Spleen (tissue), 7 donors: ENCODE measurements at regions not wholly inside any gene's neighbourhood (a gene's known extent, or its start where the extent isn't known, plus 50 kb on each side); places are given as distances from the start of the nearest gene placed in this dataset.

Source experiments
- CTCF ChIP-seq, 11 experiments: fragments of 200-600 bp in 7 of 11; fragments of 450-650 bp in 4 of 11; sonication (generic) in 4 of 11; IDR thresholded peaks in 8 of 11; conservative IDR thresholded peaks in 3 of 11; 1 replicate in 7 of 11; 2 replicates in 4 of 11; pipeline versions ENCODE4 v1.4.0 to v1.8.0; 2016 to 2021; ENCODE audit warnings: antibody characterized with exemption in 11 of 11, inconsistent platforms in 4 of 11, mild to moderate bottlenecking in 1 of 11
- POLR2A ChIP-seq, 3 donors: fragments of 450-650 bp; IDR thresholded peaks; one replicate each; pipeline ENCODE4 v1.5.1; 2017; ENCODE audit warnings: antibody characterized with exemption in 3 of 3, mild to moderate bottlenecking in 1 of 3
- POLR2AphosphoS5 ChIP-seq, 3 donors: sonication (generic); formaldehyde crosslinking; IDR thresholded peaks; one replicate each; pipeline ENCODE4 v1.5.1; 2017; ENCODE audit warnings: antibody characterized with exemption in 3 of 3
- donor health status: DM: no; HTN: no; CAD: no; lungs with moderate emphysema.
- donor health status: DM: no; HTN: no; CAD: no.
- donor health status: DM: no; HTN: no; CAD: no.

GRCh38 chr2:76675212-76675611, 847.0 kb downstream of the LRRTM4 start:
- TF ChIP-seq CTCF (IDR thresholded peaks at IDR 0.05 in 8 of 11, conservative IDR thresholded peaks at IDR 0.05 in 3 of 11) = no peak
- TF ChIP-seq POLR2A (IDR thresholded peaks at IDR 0.05) = no peak
- no peak for TF ChIP-seq POLR2AphosphoS5 (IDR thresholded peaks at IDR 0.05)
